Breast epithelium (tissue), 4 donors: ENCODE measurements at regions not wholly inside any gene's neighbourhood (a gene's known extent, or its start where the extent isn't known, plus 50 kb on each side); places are given as distances from the start of the nearest gene placed in this dataset.

ENCODE experiments used
- DNase-seq, 2 donors: peaks; one replicate each; pipeline ENCODE4 v3.0.0-alpha.2; 2019; ENCODE audit warnings: low spot score in 2 of 2
- H3K27ac ChIP-seq, 2 donors: fragments of 200-600 bp; sonication (generic) in 1 of 2; one replicate each; pipeline ENCODE4 v1.5.1; 2016 to 2019; ENCODE audit warnings: mild to moderate bottlenecking in 1 of 2
- H3K27me3 ChIP-seq, 2 donors: fragments of 200-600 bp; sonication (generic) in 1 of 2; one replicate each; pipeline versions ENCODE4 v1.5.1 to v1.6.0; 2017 to 2019; ENCODE audit warnings: control low read depth in 1 of 2, mild to moderate bottlenecking in 1 of 2
- H3K36me3 ChIP-seq: fragments of 200-600 bp; one replicate; pipeline ENCODE4 v1.5.1; 2019
- H3K4me1 ChIP-seq, 2 donors: fragments of 200-600 bp; sonication (generic); one replicate each; pipeline ENCODE4 v1.5.1; 2016 to 2019; ENCODE audit warnings: control low read depth in 1 of 2
- H3K4me3 ChIP-seq, 3 donors: fragments of 200-600 bp; sonication (generic); 1 replicate in 2 of 3; 2 replicates in 1 of 3; pipeline ENCODE4 v1.5.1; 2016 to 2019; ENCODE audit warnings: mild to moderate bottlenecking in 3 of 3, moderate library complexity in 2 of 3
- H3K9me3 ChIP-seq, 2 donors: fragments of 200-600 bp; sonication (generic) in 1 of 2; one replicate each; pipeline ENCODE4 v1.5.1; 2016 to 2019; ENCODE audit warnings: control low read depth in 1 of 2
- POLR2A ChIP-seq: fragments of 450-650 bp; IDR thresholded peaks from one replicate; pipeline ENCODE4 v1.6.1; 2016; ENCODE audit warnings: antibody characterized with exemption, mild to moderate bottlenecking, moderate library complexity
- POLR2AphosphoS5 ChIP-seq, 3 donors: sonication (generic); formaldehyde crosslinking; IDR thresholded peaks; one replicate each; pipeline ENCODE4 v1.6.1; 2017; ENCODE audit warnings: antibody characterized with exemption in 3 of 3
- intact Hi-C: fragments of 100-400 bp; cut with DNase I; formaldehyde crosslinking; loops from one replicate; pipeline ENCODE4 v1.15.1; 2023; ENCODE audit warnings: low total_unique reads
- TF ChIP-seq, protein P1 (sequence below), 3 donors: fragments of 450-650 bp; IDR thresholded peaks; one replicate each; pipeline ENCODE4 v1.5.1; 2016 to 2017; ENCODE audit warnings: antibody characterized with exemption in 3 of 3, mild to moderate bottlenecking in 3 of 3, moderate library complexity in 3 of 3

DNA sequence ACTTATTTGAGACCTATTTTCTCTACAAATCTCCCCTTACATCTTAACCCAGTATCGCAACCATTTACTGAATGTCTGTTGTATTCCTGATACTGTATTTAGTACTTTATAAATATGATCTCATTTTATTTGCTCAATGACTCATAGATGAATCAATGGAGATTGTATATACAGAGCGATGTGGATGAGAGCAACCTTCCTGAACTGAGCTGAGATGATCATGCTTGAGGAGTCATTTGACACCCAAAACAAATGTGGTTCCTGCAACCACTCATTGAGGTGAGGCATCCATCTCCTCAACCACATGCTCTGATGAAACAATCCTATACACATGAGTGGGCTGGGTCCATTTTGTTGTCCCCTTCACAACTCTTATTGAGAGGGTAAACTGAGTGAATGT, 250.0 kb downstream of the CDC14C start:
- no peaks in the 10 kb centered on the region for H3K27me3 ChIP-seq
- H3K4me3 ChIP-seq = no peak overlapping the region
- TF ChIP-seq, protein P1, sequence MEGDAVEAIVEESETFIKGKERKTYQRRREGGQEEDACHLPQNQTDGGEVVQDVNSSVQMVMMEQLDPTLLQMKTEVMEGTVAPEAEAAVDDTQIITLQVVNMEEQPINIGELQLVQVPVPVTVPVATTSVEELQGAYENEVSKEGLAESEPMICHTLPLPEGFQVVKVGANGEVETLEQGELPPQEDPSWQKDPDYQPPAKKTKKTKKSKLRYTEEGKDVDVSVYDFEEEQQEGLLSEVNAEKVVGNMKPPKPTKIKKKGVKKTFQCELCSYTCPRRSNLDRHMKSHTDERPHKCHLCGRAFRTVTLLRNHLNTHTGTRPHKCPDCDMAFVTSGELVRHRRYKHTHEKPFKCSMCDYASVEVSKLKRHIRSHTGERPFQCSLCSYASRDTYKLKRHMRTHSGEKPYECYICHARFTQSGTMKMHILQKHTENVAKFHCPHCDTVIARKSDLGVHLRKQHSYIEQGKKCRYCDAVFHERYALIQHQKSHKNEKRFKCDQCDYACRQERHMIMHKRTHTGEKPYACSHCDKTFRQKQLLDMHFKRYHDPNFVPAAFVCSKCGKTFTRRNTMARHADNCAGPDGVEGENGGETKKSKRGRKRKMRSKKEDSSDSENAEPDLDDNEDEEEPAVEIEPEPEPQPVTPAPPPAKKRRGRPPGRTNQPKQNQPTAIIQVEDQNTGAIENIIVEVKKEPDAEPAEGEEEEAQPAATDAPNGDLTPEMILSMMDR (IDR thresholded peaks at IDR 0.05) = no peak
- no peak for TF ChIP-seq POLR2A
- TF ChIP-seq POLR2AphosphoS5 (IDR thresholded peaks at IDR 0.05) = no peak
- no peaks in the 10 kb centered on the region for H3K36me3 ChIP-seq
- DNase-seq = no peak
- no peaks in the 10 kb centered on the region for H3K9me3 ChIP-seq
- intact Hi-C loops = no loop called here
- H3K27ac ChIP-seq = no peak overlapping the region
- H3K4me1 ChIP-seq = no peaks in the 10 kb centered on the region

DNA sequence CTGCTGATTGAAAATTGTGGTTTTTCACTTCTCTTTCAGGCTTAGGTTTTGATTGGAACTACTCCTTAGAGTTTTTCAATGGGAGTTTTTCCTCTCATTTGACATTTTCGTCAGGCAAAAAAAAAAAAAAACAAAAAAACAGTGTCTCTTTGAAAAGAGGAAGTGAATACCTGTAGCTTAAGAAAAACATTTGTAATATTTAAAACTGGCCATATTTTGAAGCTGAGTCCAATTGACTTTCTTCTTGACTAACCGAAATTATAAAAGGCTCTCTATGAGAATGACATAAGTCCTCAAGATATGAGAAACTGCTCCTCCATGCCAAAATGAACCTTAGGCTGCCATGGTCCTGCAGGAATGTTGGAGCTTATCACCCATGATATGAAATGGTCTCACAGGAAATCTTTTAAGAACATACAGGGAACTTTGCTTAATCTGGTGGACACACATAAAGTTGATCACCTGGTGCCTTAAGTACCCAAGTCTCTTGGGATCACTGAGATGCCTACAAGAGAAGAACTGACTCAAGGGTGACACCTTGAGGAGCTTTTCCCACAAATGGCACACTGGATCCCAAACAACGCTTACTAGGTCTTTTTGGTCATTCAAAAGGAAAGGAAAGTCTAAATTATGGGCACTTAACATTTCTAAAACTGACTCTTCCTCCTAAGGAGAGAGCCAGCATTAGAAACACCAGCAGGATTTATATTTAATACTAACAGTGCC, 263.4 kb downstream of the CDC14C start:
- H3K36me3 ChIP-seq = no peaks in the 10 kb centered on the region
- no peaks in the 10 kb centered on the region for H3K27me3 ChIP-seq
- H3K4me1 ChIP-seq = no peaks in the 10 kb centered on the region
- no peak overlapping the region for H3K27ac ChIP-seq
- TF ChIP-seq, protein P1 (IDR thresholded peaks at IDR 0.05) = no peak
- TF ChIP-seq POLR2A (no peak), POLR2AphosphoS5 (IDR thresholded peaks at IDR 0.05) (no peak)
- H3K9me3 ChIP-seq = no peaks in the 10 kb centered on the region
- intact Hi-C loops = no loop called here
- H3K4me3 ChIP-seq = no peak overlapping the region
- DNase-seq = no peak

DNA sequence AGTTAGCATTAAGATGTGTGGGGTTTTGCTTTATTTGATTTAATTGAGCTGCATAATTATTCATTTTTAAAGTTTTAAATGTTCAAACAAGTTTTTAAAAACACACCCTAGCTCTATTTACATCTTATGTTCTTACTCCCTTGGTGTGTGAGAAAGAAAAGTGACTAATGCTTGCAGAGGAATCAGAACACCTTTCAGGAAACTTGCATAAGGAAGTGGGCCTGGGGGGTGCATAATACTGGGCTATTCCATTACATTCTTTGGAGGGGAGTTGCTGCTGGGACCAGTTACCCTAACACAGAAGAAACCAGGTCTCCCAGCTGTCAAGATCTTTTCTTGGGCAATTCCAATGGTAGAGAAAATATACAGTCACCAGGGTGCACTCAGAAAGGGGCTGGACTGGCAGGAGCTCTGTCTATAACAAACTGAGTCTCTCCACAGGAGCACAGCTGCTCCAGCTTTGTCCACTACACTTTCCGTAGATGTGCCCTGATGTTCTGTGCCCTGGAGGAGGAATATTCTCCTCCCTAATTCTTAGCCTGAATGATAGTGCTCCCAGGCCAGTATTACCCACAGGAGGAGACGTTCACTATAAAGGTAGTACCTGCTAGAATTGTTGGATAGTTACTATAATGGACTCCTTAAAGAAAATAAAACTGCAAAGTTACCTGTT, 304.2 kb downstream of the CDC14C start:
- no peaks in the 10 kb centered on the region for H3K27me3 ChIP-seq
- H3K36me3 ChIP-seq = no peaks in the 10 kb centered on the region
- DNase-seq = no peak
- H3K27ac ChIP-seq = no peak overlapping the region
- TF ChIP-seq, protein P1 (IDR thresholded peaks at IDR 0.05) = no peak
- TF ChIP-seq POLR2A (no peak), POLR2AphosphoS5 (IDR thresholded peaks at IDR 0.05) (no peak)
- no peaks in the 10 kb centered on the region for H3K4me1 ChIP-seq
- no peaks in the 10 kb centered on the region for H3K9me3 ChIP-seq
- H3K4me3 ChIP-seq = no peak overlapping the region
- intact Hi-C loops = no loop called here

- no peak overlapping the region for H3K4me3 ChIP-seq
- no peaks in the 10 kb centered on the region for H3K4me1 ChIP-seq
- TF ChIP-seq POLR2A (no peak), POLR2AphosphoS5 (IDR thresholded peaks at IDR 0.05) (no peak)
- TF ChIP-seq, protein P1 (IDR thresholded peaks at IDR 0.05) = no peak
- intact Hi-C loops = no loop called here
- H3K27ac ChIP-seq = no peak overlapping the region
- no peaks in the 10 kb centered on the region for H3K27me3 ChIP-seq
- no peak for DNase-seq
- no peaks in the 10 kb centered on the region for H3K9me3 ChIP-seq
- no peaks in the 10 kb centered on the region for H3K36me3 ChIP-seq
Observed at GRCh38 chr7:49229246-49229645, 304.9 kb downstream of the CDC14C start.

DNA sequence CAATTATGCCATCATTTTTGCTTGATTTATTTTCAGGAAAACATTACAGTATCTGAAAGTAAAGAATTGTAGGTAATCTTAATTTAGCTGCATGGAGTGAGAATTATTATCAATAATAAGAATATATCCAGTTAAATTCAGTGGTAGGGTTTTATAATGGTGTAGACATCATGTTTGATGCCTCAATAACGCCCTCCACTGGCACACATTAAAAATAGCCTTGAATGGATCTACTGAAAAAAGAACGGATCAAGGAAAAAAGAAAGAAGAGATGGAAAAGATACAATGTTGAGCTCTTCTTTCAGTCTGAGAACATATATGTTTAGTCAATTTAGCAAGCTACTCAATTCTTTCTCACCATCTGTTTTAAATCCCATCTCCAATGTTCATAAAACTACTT, 319.2 kb downstream of the CDC14C start:
- DNase-seq = no peak
- Histone ChIP-seq H3K4me3 (no peak overlapping the region), H3K4me1 (no peaks in the 10 kb centered on the region), H3K36me3 (no peaks in the 10 kb centered on the region), H3K27me3 (no peaks in the 10 kb centered on the region), H3K9me3 (peaks cover under 1 to 8% of the 10 kb centered on the region in 2 donors), H3K27ac (no peak overlapping the region)
- TF ChIP-seq POLR2A = no peak
- no peak for TF ChIP-seq POLR2AphosphoS5 (IDR thresholded peaks at IDR 0.05)
- TF ChIP-seq, protein P1 (IDR thresholded peaks at IDR 0.05) = no peak
- intact Hi-C loops = no loop called here
